ENCODE measurements at regions not wholly inside any gene's neighbourhood (a gene's known extent, or its start where the extent isn't known, plus 50 kb on each side); places are given as distances from the start of the nearest gene placed in this dataset.

GRCh38 chr4:144873226-144873990, 224.6 kb downstream of the ANAPC10 start:
- TF ChIP-seq POLR2A (IDR thresholded peaks at IDR 0.05; ENCODE audit: low read depth, low read length) (no peak), POLR2AphosphoS5 (IDR thresholded peaks at IDR 0.05; ENCODE audit: low read depth, low read length) (no peak), TAF1 (IDR thresholded peaks at IDR 0.05; ENCODE audit: borderline replicate concordance, low read depth, low read length) (no peak)

Data from GM12892 (cell line).